ENCODE measurements at regions not wholly inside any gene's neighbourhood (a gene's known extent, or its start where the extent isn't known, plus 50 kb on each side); places are given as distances from the start of the nearest gene placed in this dataset.
"Not testable (repeated sequence)": the region's sequence is repeated elsewhere in the genome, so short reads cannot be mapped to it uniquely, and the experiment has no call there.

- TF ChIP-seq CTCF (conservative IDR thresholded peaks at IDR 0.05), result no peak
- Histone ChIP-seq H3K14ac (ENCODE audit: insufficient read depth, low read length) (no peak overlapping the region), H4K20me1 (ENCODE audit: control insufficient read depth, insufficient read depth, insufficient read length) (no peaks in the 10 kb centered on the region), H2BK12ac (ENCODE audit: insufficient read length, low read depth, low read length) (no peak overlapping the region), H3T11ph (ENCODE audit: low read length) (no peak overlapping the region), H2AK5ac (ENCODE audit: insufficient read length, low read length) (no peak overlapping the region), H3K56ac (ENCODE audit: insufficient read length, low read depth, low read length) (no peak overlapping the region), H3K79me1 (ENCODE audit: insufficient read depth, low read depth, low read length, poor library complexity, severe bottlenecking) (no peaks in the 10 kb centered on the region), H4K91ac (ENCODE audit: insufficient read length, low read depth, low read length) (no peak overlapping the region), H3K4me1 (ENCODE audit: insufficient read depth, low read length) (no peaks in the 10 kb centered on the region), H2BK20ac (ENCODE audit: low read depth, low read length, poor library complexity, severe bottlenecking) (no peak overlapping the region), H3K9ac (ENCODE audit: extremely low read depth, insufficient read length, low read length) (no peak overlapping the region), H3K4me2 (ENCODE audit: insufficient read depth, insufficient read length, low read length) (no peak overlapping the region), H3K79me2 (ENCODE audit: insufficient read depth, low read length) (no peaks in the 10 kb centered on the region), H2BK5ac (ENCODE audit: insufficient read length, low read length) (no peak overlapping the region), H3K23ac (ENCODE audit: insufficient read length, low read depth, low read length) (no peak overlapping the region), H2AFZ (ENCODE audit: low read length) (no peak overlapping the region), H3K27ac (ENCODE audit: insufficient read length, low read depth, low read length) (no peak overlapping the region), H3K9me3 (ENCODE audit: control insufficient read depth, low read depth, low read length) (no peaks in the 10 kb centered on the region), H3K23me2 (ENCODE audit: insufficient read length, low read depth, low read length, poor library complexity, severe bottlenecking) (no peaks in the 10 kb centered on the region), H3K4ac (ENCODE audit: low read depth, low read length) (no peak overlapping the region), H4K5ac (ENCODE audit: insufficient read length, low read depth, low read length) (no peak overlapping the region), H3K18ac (ENCODE audit: insufficient read length, low read depth, low read length) (no peak overlapping the region), H4K8ac (replicated peaks; ENCODE audit: insufficient read length, low read depth, low read length) (no peak overlapping the region), H2BK15ac (ENCODE audit: low read depth, low read length) (no peak overlapping the region), H2BK120ac (ENCODE audit: low read depth, low read length, poor library complexity, severe bottlenecking) (no peak overlapping the region), H3K27me3 (ENCODE audit: insufficient read depth, low read length) (no peaks in the 10 kb centered on the region)
- no peak overlapping the region for H3K4me3 Mint-ChIP-seq
- peaks cover 2% of the 10 kb centered on the region; the same call in 1 of the 2 replicates for H3K27me3 Mint-ChIP-seq (ENCODE audit: low read depth)
- 0 out of 5 replicates have a peak, but pooled peaks cover 0 to 2% of the 10 kb centered on the region in 2 experiments for H3K9me3 Mint-ChIP-seq
- no peaks in the 10 kb centered on the region for H3K36me3 Mint-ChIP-seq (ENCODE audit: insufficient read depth in 1 of 3, low read depth in 3 of 3)
- H3K27ac Mint-ChIP-seq, result no peak overlapping the region
- H3K4me1 Mint-ChIP-seq, result no peaks in the 10 kb centered on the region
- no CpG with 5 or more reads among the region's 11 CpGs for WGBS (ENCODE audit: extremely low coverage, insufficient read length, low lambda C conversion rate)
- DNase-seq, result no peak
Observed at GRCh38 chr13:23966691-23967615, 69.7 kb upstream of the C1QTNF9B start.

- not testable (repeated sequence) for H3K9me3 Mint-ChIP-seq; H2BK120ac ChIP-seq (ENCODE audit: low read depth, low read length, poor library complexity, severe bottlenecking); H4K20me1 ChIP-seq (ENCODE audit: control insufficient read depth, insufficient read depth, insufficient read length); H4K5ac ChIP-seq (ENCODE audit: insufficient read length, low read depth, low read length); H3K4ac ChIP-seq (ENCODE audit: low read depth, low read length); H3K27me3 Mint-ChIP-seq (ENCODE audit: low read depth); H3K56ac ChIP-seq (ENCODE audit: insufficient read length, low read depth, low read length); H3T11ph ChIP-seq (ENCODE audit: low read length); H3K27me3 ChIP-seq (ENCODE audit: insufficient read depth, low read length); H3K4me1 Mint-ChIP-seq; H3K9ac ChIP-seq (ENCODE audit: extremely low read depth, insufficient read length, low read length); H3K9me3 ChIP-seq (ENCODE audit: control insufficient read depth, low read depth, low read length); H3K23me2 ChIP-seq (ENCODE audit: insufficient read length, low read depth, low read length, poor library complexity, severe bottlenecking); DNase-seq; H3K4me2 ChIP-seq (ENCODE audit: insufficient read depth, insufficient read length, low read length); H2BK15ac ChIP-seq (ENCODE audit: low read depth, low read length); H2BK5ac ChIP-seq (ENCODE audit: insufficient read length, low read length); H3K4me1 ChIP-seq (ENCODE audit: insufficient read depth, low read length); H2BK12ac ChIP-seq (ENCODE audit: insufficient read length, low read depth, low read length); H3K27ac ChIP-seq (ENCODE audit: insufficient read length, low read depth, low read length); H3K23ac ChIP-seq (ENCODE audit: insufficient read length, low read depth, low read length); H3K27ac Mint-ChIP-seq; H3K18ac ChIP-seq (ENCODE audit: insufficient read length, low read depth, low read length); H4K8ac ChIP-seq (replicated peaks; ENCODE audit: insufficient read length, low read depth, low read length); H3K79me2 ChIP-seq (ENCODE audit: insufficient read depth, low read length); H2AFZ ChIP-seq (ENCODE audit: low read length); H2AK5ac ChIP-seq (ENCODE audit: insufficient read length, low read length); H2BK20ac ChIP-seq (ENCODE audit: low read depth, low read length, poor library complexity, severe bottlenecking); H3K4me3 Mint-ChIP-seq; H3K36me3 Mint-ChIP-seq (ENCODE audit: insufficient read depth in 1 of 3, low read depth in 3 of 3); H3K14ac ChIP-seq (ENCODE audit: insufficient read depth, low read length); H4K91ac ChIP-seq (ENCODE audit: insufficient read length, low read depth, low read length); H3K79me1 ChIP-seq (ENCODE audit: insufficient read depth, low read depth, low read length, poor library complexity, severe bottlenecking)
- no CpG with 5 or more reads among the region's 3 CpGs for WGBS (ENCODE audit: extremely low coverage, insufficient read length, low lambda C conversion rate)
Observed at GRCh38 chr13:23967792-23968191, 70.5 kb upstream of the C1QTNF9B start.
